Tibial nerve (tissue), 4 donors: ENCODE measurements at regions not wholly inside any gene's neighbourhood (a gene's known extent, or its start where the extent isn't known, plus 50 kb on each side); places are given as distances from the start of the nearest gene placed in this dataset.

Experiments
- CTCF ChIP-seq, 5 experiments: fragments of 200-600 bp in 3 of 5; fragments of 450-650 bp in 2 of 5; sonication (generic) in 3 of 5; IDR thresholded peaks; one replicate each; pipeline ENCODE4 v1.5.1; 2016 to 2019; ENCODE audit warnings: antibody characterized with exemption in 5 of 5, mild to moderate bottlenecking in 3 of 5, moderate library complexity in 2 of 5
- EP300 ChIP-seq, 2 donors: sonication (generic); formaldehyde crosslinking; IDR thresholded peaks; one replicate each; pipeline ENCODE4 v1.6.1; 2017; ENCODE audit warnings: antibody characterized with exemption in 2 of 2, mild to moderate bottlenecking in 1 of 2

DNA sequence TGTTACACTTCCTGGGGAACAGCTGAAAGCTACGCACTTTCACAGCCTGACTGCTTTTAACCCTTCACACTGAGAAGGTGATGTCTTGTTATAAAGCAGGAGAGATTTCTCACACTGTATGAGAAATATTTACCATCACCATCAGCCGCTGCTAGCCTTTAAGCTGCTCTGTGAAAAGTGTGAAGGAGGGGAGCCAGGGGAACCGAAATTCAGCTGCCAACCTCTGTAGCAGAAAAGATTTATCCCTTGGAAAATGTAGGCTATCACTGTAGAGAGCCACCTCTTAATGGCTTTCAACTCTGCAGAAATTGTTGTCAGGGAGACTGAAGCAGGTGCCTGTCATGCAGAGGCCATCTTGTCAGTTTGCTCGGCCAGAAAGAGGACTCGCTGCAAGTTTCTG lies 145.3 kb downstream of the SP3 start:
- TF ChIP-seq CTCF (IDR thresholded peaks at IDR 0.05): no peak
- no peak for TF ChIP-seq EP300 (IDR thresholded peaks at IDR 0.05)
